ENCODE measurements at regions not wholly inside any gene's neighbourhood (a gene's known extent, or its start where the extent isn't known, plus 50 kb on each side); places are given as distances from the start of the nearest gene placed in this dataset.

- CTCF ChIA-PET: no interaction called here
- intact Hi-C loops (cut with micrococcal nuclease): no loop called here
- POLR2A ChIA-PET: no interaction called here
- H3K9me3 Mint-ChIP-seq: peaks cover 6% of the 10 kb centered on the region
- H3K27ac Mint-ChIP-seq: no peak overlapping the region
- no peak for DNase-seq
- no peak for TF ChIP-seq CTCF (IDR thresholded peaks at IDR 0.05)
- H3K36me3 Mint-ChIP-seq (ENCODE audit: low read depth): no peaks in the 10 kb centered on the region
- H3K4me1 Mint-ChIP-seq (ENCODE audit: low read depth): no peaks in the 10 kb centered on the region
- no peaks in the 10 kb centered on the region for H3K27me3 Mint-ChIP-seq
- ATAC-seq: no peak
- no peak overlapping the region for H3K4me3 Mint-ChIP-seq
Measured at GRCh38 chr6:56005426-56005825, 130.0 kb upstream of the BMP5 start.

DNA sequence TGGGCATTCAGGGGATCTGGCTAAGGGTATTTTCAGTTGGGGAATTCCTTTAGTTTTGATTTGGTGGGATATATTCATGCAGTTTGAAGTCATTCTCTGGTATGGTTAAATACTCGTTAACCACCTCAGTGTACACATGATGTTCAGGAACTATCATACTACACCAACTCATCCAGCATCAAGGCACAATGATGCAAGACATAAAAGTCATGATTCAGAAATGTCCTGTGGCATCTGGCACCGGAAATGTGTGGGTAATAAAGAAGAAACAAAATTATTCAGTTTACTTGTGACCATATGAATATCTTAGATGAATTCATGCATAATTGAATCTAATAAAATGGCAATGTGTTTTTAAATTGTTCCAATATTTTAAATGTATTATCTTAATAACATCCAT, 129.0 kb upstream of the BMP5 start:
- no peaks in the 10 kb centered on the region for H3K4me1 Mint-ChIP-seq (ENCODE audit: low read depth)
- CTCF ChIA-PET: no interaction called here
- POLR2A ChIA-PET: no interaction called here
- ATAC-seq: no peak
- no peaks in the 10 kb centered on the region for H3K36me3 Mint-ChIP-seq (ENCODE audit: low read depth)
- no peaks in the 10 kb centered on the region for H3K27me3 Mint-ChIP-seq
- TF ChIP-seq CTCF (IDR thresholded peaks at IDR 0.05): no peak
- no peak for DNase-seq
- no peak overlapping the region for H3K4me3 Mint-ChIP-seq
- intact Hi-C loops (cut with micrococcal nuclease): no loop called here
- peaks cover 6% of the 10 kb centered on the region for H3K9me3 Mint-ChIP-seq
- no peak overlapping the region for H3K27ac Mint-ChIP-seq

DNA sequence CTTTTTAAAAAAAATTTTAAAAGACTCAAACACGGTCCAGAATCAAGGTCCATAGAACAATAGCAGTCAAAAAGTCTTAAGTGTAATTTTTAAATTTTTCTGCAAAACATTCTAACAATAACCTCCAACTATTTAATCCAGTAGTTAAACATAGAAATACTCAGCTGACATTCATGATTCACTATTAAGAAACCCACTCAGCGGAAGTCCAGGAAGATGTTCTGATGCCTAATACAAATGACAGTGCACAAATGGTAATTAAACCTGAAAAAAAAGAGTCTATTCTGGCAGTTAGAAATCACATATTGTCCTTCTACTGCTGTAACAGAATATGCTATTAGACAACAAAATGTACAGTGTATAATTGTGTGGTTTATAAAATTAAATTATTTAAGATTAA, 128.2 kb upstream of the BMP5 start:
- DNase-seq: no peak
- H3K4me1 Mint-ChIP-seq (ENCODE audit: low read depth): no peaks in the 10 kb centered on the region
- POLR2A ChIA-PET: no interaction called here
- H3K4me3 Mint-ChIP-seq: no peak overlapping the region
- no peaks in the 10 kb centered on the region for H3K27me3 Mint-ChIP-seq
- CTCF ChIA-PET: no interaction called here
- H3K27ac Mint-ChIP-seq: no peak overlapping the region
- TF ChIP-seq CTCF (IDR thresholded peaks at IDR 0.05): no peak
- no peaks in the 10 kb centered on the region for H3K36me3 Mint-ChIP-seq (ENCODE audit: low read depth)
- ATAC-seq: no peak
- intact Hi-C loops (cut with micrococcal nuclease): no loop called here
- peaks cover 3% of the 10 kb centered on the region for H3K9me3 Mint-ChIP-seq

- no peaks in the 10 kb centered on the region for H3K4me1 Mint-ChIP-seq (ENCODE audit: low read depth)
- no peaks in the 10 kb centered on the region for H3K27me3 Mint-ChIP-seq
- no peak for TF ChIP-seq CTCF (IDR thresholded peaks at IDR 0.05)
- no peak overlapping the region for H3K4me3 Mint-ChIP-seq
- no peak for ATAC-seq
- POLR2A ChIA-PET: no interaction called here
- no peaks in the 10 kb centered on the region for H3K36me3 Mint-ChIP-seq (ENCODE audit: low read depth)
- DNase-seq: no peak
- no peaks in the 10 kb centered on the region for H3K9me3 Mint-ChIP-seq
- H3K27ac Mint-ChIP-seq: no peak overlapping the region
- intact Hi-C loops (cut with micrococcal nuclease): no loop called here
- CTCF ChIA-PET: no interaction called here
Measured at GRCh38 chr6:56002336-56002735, 126.9 kb upstream of the BMP5 start.

GRCh38 chr6:55998576-55998975, 123.2 kb upstream of the BMP5 start:
- no peaks in the 10 kb centered on the region for H3K36me3 Mint-ChIP-seq (ENCODE audit: low read depth)
- H3K27me3 Mint-ChIP-seq: no peaks in the 10 kb centered on the region
- TF ChIP-seq CTCF (IDR thresholded peaks at IDR 0.05): no peak
- CTCF ChIA-PET: no interaction called here
- no peak for ATAC-seq
- no peak overlapping the region for H3K4me3 Mint-ChIP-seq
- peaks cover 9% of the 10 kb centered on the region for H3K9me3 Mint-ChIP-seq
- H3K27ac Mint-ChIP-seq: no peak overlapping the region
- intact Hi-C loops (cut with micrococcal nuclease): no loop called here
- H3K4me1 Mint-ChIP-seq (ENCODE audit: low read depth): no peaks in the 10 kb centered on the region
- DNase-seq: no peak
- POLR2A ChIA-PET: interaction anchor here (0.6 kb wide), 1 partner anchor 253 kb away, joined by 4 read pairs; no protein-coding TSS in a partner anchor
